IMR-90 (cell line): ENCODE measurements at regions not wholly inside any gene's neighbourhood (a gene's known extent, or its start where the extent isn't known, plus 50 kb on each side); places are given as distances from the start of the nearest gene placed in this dataset.

Experiments used
- ATAC-seq: fragments of 200-7000 bp; cut with Tn5 transposase; 2 replicates; pipeline ENCODE4 v1.9.1; 2020; ENCODE audit warnings: low read depth, mild to moderate bottlenecking, moderate library complexity
- BruUV-seq: library from RNA; stranded (reverse); fragments of 400-500 nt; replicated peaks from 2 replicates; lab custom pipeline; 2021; lab: Mats Ljungman, UMichigan
- CTCF ChIA-PET: fragments of 300-600 bp; formaldehyde crosslinking; extraction: SDS; loops from one replicate; lab custom pipeline; 2021; ENCODE audit warnings: antibody characterized with exemption; lab: Yijun Ruan, JAX
- POLR2A ChIA-PET: fragments of 300-600 bp; sonication (Branson Sonifier 250); formaldehyde crosslinking; loops from one replicate; lab custom pipeline; 2022; ENCODE audit warnings: antibody characterized with exemption; ENCODE audit not compliant: unreplicated experiment; lab: Charles Lee
- DNase-seq: peaks from one replicate; pipeline ENCODE4 v3.0.0; 2013
- H2AFZ ChIP-seq: replicated peaks from 2 replicates; pipeline ENCODE3; 2013; ENCODE audit warnings: low read length, mild to moderate bottlenecking; ENCODE audit not compliant: poor library complexity
- H2AK5ac ChIP-seq: 2 replicates; pipeline ENCODE4 v1.6.1; 2013; ENCODE audit warnings: low read depth, low read length, inconsistent platforms
- H2AK9ac ChIP-seq: replicated peaks from 2 replicates; pipeline ENCODE3; 2013; ENCODE audit warnings: mild to moderate bottlenecking, low read depth, low read length, moderate library complexity; ENCODE audit not compliant: poor library complexity
- H2BK120ac ChIP-seq: 2 replicates; pipeline ENCODE4 v1.6.1; 2013; ENCODE audit warnings: low read depth, low read length, inconsistent platforms
- H2BK15ac ChIP-seq: 3 replicates; pipeline ENCODE4 v1.6.1; 2013; ENCODE audit warnings: low read depth, low read length, inconsistent platforms
- H2BK20ac ChIP-seq: 2 replicates; pipeline ENCODE4 v1.6.1; 2013; ENCODE audit warnings: low read depth, mild to moderate bottlenecking, inconsistent platforms, low read length, moderate library complexity
- H2BK5ac ChIP-seq: 2 replicates; pipeline ENCODE4 v1.6.1; 2013; ENCODE audit warnings: mild to moderate bottlenecking, low read depth, low read length, inconsistent platforms; ENCODE audit not compliant: poor library complexity, severe bottlenecking
- H3K14ac ChIP-seq: replicated peaks from 2 replicates; pipeline ENCODE4 v1.6.1; 2013; ENCODE audit warnings: low read depth, low read length, inconsistent platforms
- H3K18ac ChIP-seq: 2 replicates; pipeline ENCODE4 v1.6.1; 2013; ENCODE audit warnings: low read depth, low read length, control low read depth
- H3K23ac ChIP-seq: 2 replicates; pipeline ENCODE4 v1.6.1; 2013; ENCODE audit warnings: low read depth, low read length, inconsistent platforms
- H3K27ac ChIP-seq: 2 replicates; pipeline ENCODE4 v1.5.1; 2013; ENCODE audit warnings: mild to moderate bottlenecking, control low read depth, low read length; ENCODE audit not compliant: insufficient read depth
- H3K27me3 ChIP-seq: 2 replicates; pipeline ENCODE4 v1.6.1; 2013; ENCODE audit warnings: low read length; ENCODE audit not compliant: control insufficient read depth, insufficient read depth
- H3K36me3 ChIP-seq: 2 replicates; pipeline ENCODE4 v1.6.1; 2013; ENCODE audit warnings: low read length, mixed read lengths; ENCODE audit not compliant: control insufficient read depth, insufficient read depth
- H3K4ac ChIP-seq: 2 replicates; pipeline ENCODE4 v1.6.1; 2013; ENCODE audit warnings: low read depth, low read length, inconsistent platforms
- H3K4me1 ChIP-seq: 2 replicates; pipeline ENCODE4 v1.6.1; 2013; ENCODE audit warnings: low read length, mixed read lengths; ENCODE audit not compliant: control insufficient read depth, insufficient read depth
- H3K4me2 ChIP-seq: 2 replicates; pipeline ENCODE4 v1.6.1; 2013; ENCODE audit warnings: low read depth, mild to moderate bottlenecking, control low read depth, low read length, moderate library complexity
- H3K4me3 ChIP-seq: 2 replicates; pipeline ENCODE4 v1.5.1; 2013; ENCODE audit warnings: low read depth, mild to moderate bottlenecking, control low read depth, low read length, moderate library complexity; ENCODE audit not compliant: insufficient read depth
- H3K56ac ChIP-seq: 2 replicates; pipeline ENCODE4 v1.6.1; 2013; ENCODE audit warnings: low read length, inconsistent platforms; ENCODE audit not compliant: insufficient read depth; ENCODE audit errors: extremely low read depth
- H3K79me1 ChIP-seq, 2 experiments: 2 replicates each; pipeline ENCODE4 v1.6.1; 2013; ENCODE audit warnings: low read length in 2 of 2, inconsistent platforms in 1 of 2, low read depth in 1 of 2
- H3K9ac ChIP-seq: 2 replicates; pipeline ENCODE4 v1.6.1; 2013; ENCODE audit warnings: low read depth, low read length, control low read depth
- H3K9me1 ChIP-seq: 2 replicates; pipeline ENCODE4 v1.6.1; 2013; ENCODE audit warnings: low read length, inconsistent platforms; ENCODE audit not compliant: insufficient read depth
- H3K9me3 ChIP-seq: 2 replicates; pipeline ENCODE4 v1.6.1; 2013; ENCODE audit warnings: low read length; ENCODE audit not compliant: control insufficient read depth, insufficient read depth
- H4K20me1 ChIP-seq: 2 replicates; pipeline ENCODE4 v1.6.1; 2013; ENCODE audit warnings: low read length, inconsistent platforms; ENCODE audit not compliant: insufficient read depth
- H4K5ac ChIP-seq: 2 replicates; pipeline ENCODE4 v1.6.1; 2013; ENCODE audit warnings: mild to moderate bottlenecking, low read depth, low read length, control low read depth
- H4K8ac ChIP-seq, 2 experiments: 2 replicates each; pipeline ENCODE4 v1.6.1; 2013; ENCODE audit warnings: low read depth in 2 of 2, low read length in 2 of 2, control low read depth in 1 of 2, inconsistent platforms in 1 of 2
- H4K91ac ChIP-seq: 2 replicates; pipeline ENCODE4 v1.6.1; 2013; ENCODE audit warnings: low read depth, low read length, inconsistent platforms; ENCODE audit not compliant: insufficient read depth
- CHD1 ChIP-seq: IDR thresholded peaks from 2 replicates; pipeline ENCODE4 v1.6.1; 2012; ENCODE audit warnings: low read depth, low read length, improper control_type of control experiment
- CTCF ChIP-seq: conservative IDR thresholded peaks from 2 replicates; pipeline ENCODE4 v1.5.1; 2012; ENCODE audit warnings: mild to moderate bottlenecking, low read depth, low read length, improper control_type of control experiment
- ELK1 ChIP-seq: fragments of 150-350 bp; IDR thresholded peaks from 2 replicates; pipeline ENCODE4 v1.6.1; 2016; ENCODE audit warnings: low read depth, mild to moderate bottlenecking, low read length, moderate library complexity, borderline replicate concordance
- FOS ChIP-seq: fragments of 150-350 bp; IDR thresholded peaks from 2 replicates; pipeline ENCODE4 v1.6.1; 2016; ENCODE audit warnings: low read depth, low read length
- MAZ ChIP-seq: IDR thresholded peaks from 2 replicates; pipeline ENCODE4 v1.6.1; 2012; ENCODE audit warnings: low read depth, mild to moderate bottlenecking, low read length, improper control_type of control experiment, moderate library complexity, borderline replicate concordance
- MXI1 ChIP-seq: IDR thresholded peaks from 2 replicates; pipeline ENCODE4 v1.6.1; 2012; ENCODE audit warnings: low read depth, mild to moderate bottlenecking, low read length, moderate library complexity, borderline replicate concordance
- NFE2L2 ChIP-seq: fragments of 150-350 bp; IDR thresholded peaks from 2 replicates; pipeline ENCODE4 v1.6.1; 2016; ENCODE audit warnings: low read depth, mild to moderate bottlenecking, low read length
- POLR2A ChIP-seq: IDR thresholded peaks from 2 replicates; pipeline ENCODE4 v1.6.1; 2012; ENCODE audit warnings: mild to moderate bottlenecking, low read depth, low read length
- RAD21 ChIP-seq: IDR thresholded peaks from 2 replicates; pipeline ENCODE4 v1.6.1; 2012; ENCODE audit warnings: low read length, improper control_type of control experiment
- RCOR1 ChIP-seq: IDR thresholded peaks from 2 replicates; pipeline ENCODE4 v1.6.1; 2012; ENCODE audit warnings: mild to moderate bottlenecking, low read length, improper control_type of control experiment; ENCODE audit not compliant: insufficient replicate concordance
- SMC3 ChIP-seq: fragments of 150-350 bp; IDR thresholded peaks from 2 replicates; pipeline ENCODE4 v1.6.1; 2016; ENCODE audit warnings: low read depth, mild to moderate bottlenecking, antibody characterized with exemption, low read length, moderate library complexity
- USF2 ChIP-seq: fragments of 150-350 bp; IDR thresholded peaks from 2 replicates; pipeline ENCODE4 v1.6.1; 2017; ENCODE audit warnings: mild to moderate bottlenecking, antibody characterized with exemption, low read length, low read depth
- WGBS, 2 experiments: methylation state at CpG; one replicate each; pipeline versions ENCODE4 v1.1.5 to v1.1.7; 2013; ENCODE audit warnings: missing lambda C conversion rate in 2 of 2; ENCODE audit not compliant: insufficient read length in 1 of 2; ENCODE audit errors: extremely low coverage in 2 of 2; 5-methylcytosine and 5-hydroxymethylcytosine counted together
- dilution Hi-C: fragments of 300-500 bp; cut with HindIII; formaldehyde crosslinking; loops from one replicate; pipeline ENCODE4 v1.14.3; 2018; ENCODE audit warnings: low sequenced_read_pairs; ENCODE audit not compliant: unreplicated experiment
- in situ Hi-C: fragments of 300-500 bp; cut with MboI; formaldehyde crosslinking; loops from 3 replicates; pipeline ENCODE4 v1.14.3; 2019; ENCODE audit warnings: low sequenced_read_pairs, inconsistent platforms, mixed read lengths
- intact Hi-C: fragments of 100-400 bp; cut with micrococcal nuclease; formaldehyde crosslinking; loops from 2 replicates; pipeline ENCODE4 v1.10.0; 2022

- POLR2A ChIA-PET = no interaction called here
- Histone ChIP-seq H2AFZ (no peak overlapping the region), H4K8ac (no peak overlapping the region), H4K5ac (no peak overlapping the region), H4K20me1 (no peaks in the 10 kb centered on the region), H3K18ac (no peak overlapping the region), H2AK5ac (no peak overlapping the region), H2BK120ac (no peak overlapping the region), H2BK5ac (no peak overlapping the region), H3K79me1 (no peaks in the 10 kb centered on the region), H3K27ac (no peak overlapping the region), H3K9ac (no peak overlapping the region), H3K27me3 (no peaks in the 10 kb centered on the region), H3K4ac (no peak overlapping the region), H3K23ac (no peak overlapping the region), H2BK15ac (no peak overlapping the region), H3K4me1 (no peaks in the 10 kb centered on the region), H3K14ac (no peak overlapping the region), H2BK20ac (no peak overlapping the region), H3K4me3 (no peak overlapping the region), H3K9me1 (no peaks in the 10 kb centered on the region), H3K56ac (no peak overlapping the region), H2AK9ac (no peak overlapping the region), H4K91ac (no peak overlapping the region), H3K36me3 (no peaks in the 10 kb centered on the region), H3K4me2 (no peak overlapping the region), H3K9me3 (no peaks in the 10 kb centered on the region)
- in situ Hi-C loops (no loop called here), intact Hi-C loops (no loop called here), dilution Hi-C loops (no loop called here)
- CTCF ChIA-PET = no interaction called here
- 85% methylated on average over 5 of the region's 6 CpGs; no CpG with 5 or more reads in 1 of the 2 experiments for WGBS, 2 experiments
- DNase-seq = peak; percentile 3
- TF ChIP-seq POLR2A (no peak), RAD21 (no peak), CTCF (no peak), CHD1 (no peak), USF2 (no peak), NFE2L2 (no peak), MAZ (no peak), FOS (no peak), RCOR1 (no peak), ELK1 (no peak), SMC3 (no peak), MXI1 (no peak)
- no peak for ATAC-seq
- no TSS peak for BruUV-seq
These were observed 241.6 kb downstream of the BTBD3 start for GRCh38 chr20:12159261-12159660.
